Frontal cortex (tissue), 3 donors: ENCODE measurements at regions not wholly inside any gene's neighbourhood (a gene's known extent, or its start where the extent isn't known, plus 50 kb on each side); places are given as distances from the start of the nearest gene placed in this dataset.
"Not testable (repeated sequence)": the region's sequence is repeated elsewhere in the genome, so short reads cannot be mapped to it uniquely, and the experiment has no call there.

Experiments
- DNase-seq, 2 donors: peaks; one replicate each; pipeline ENCODE4 v3.0.0; 2012; ENCODE audit warnings: low spot score in 2 of 2
- FAIRE-seq: peaks from 2 replicates; lab custom pipeline; 2012; peaks lifted over from hg19 to GRCh38; lab: Jason Lieb, UNC
- donor health status: control.
- donor health status: control.
- donor health status: control.

DNA sequence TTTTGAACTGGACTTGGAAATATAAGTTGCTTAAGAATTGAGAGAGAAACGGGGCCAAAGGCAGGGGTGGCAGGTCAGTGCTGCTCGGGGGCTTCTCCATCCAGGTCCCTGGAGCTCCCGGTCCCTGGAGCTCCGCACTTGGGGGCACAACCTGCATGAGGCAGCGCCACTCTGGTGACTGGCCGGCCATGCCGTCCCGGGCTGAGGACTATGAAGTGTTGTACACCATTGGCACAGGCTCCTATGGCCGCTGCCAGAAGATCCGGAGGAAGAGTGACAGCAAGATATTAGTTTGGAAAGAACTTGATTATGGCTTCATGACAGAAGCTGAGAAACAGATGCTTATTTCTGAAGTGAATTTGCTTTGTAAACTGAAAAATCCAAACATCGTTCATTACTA, 76.9 kb upstream of the POTEG start:
- FAIRE-seq, DNase-seq: not testable (repeated sequence)

GRCh38 chr14:19489475-19489874, 55.3 kb upstream of the POTEG start:
- peak; percentile 64 for FAIRE-seq

GRCh38 chr14:19488457-19488856, 54.3 kb upstream of the POTEG start:
- not testable (repeated sequence) for DNase-seq, FAIRE-seq

More at GRCh38 chr14:19489475-19489874, 55.3 kb upstream of the POTEG start:
- not testable (repeated sequence) for DNase-seq

GRCh38 chr14:19487690-19488089, 53.5 kb upstream of the POTEG start:
- not testable (repeated sequence) for DNase-seq, FAIRE-seq

DNA sequence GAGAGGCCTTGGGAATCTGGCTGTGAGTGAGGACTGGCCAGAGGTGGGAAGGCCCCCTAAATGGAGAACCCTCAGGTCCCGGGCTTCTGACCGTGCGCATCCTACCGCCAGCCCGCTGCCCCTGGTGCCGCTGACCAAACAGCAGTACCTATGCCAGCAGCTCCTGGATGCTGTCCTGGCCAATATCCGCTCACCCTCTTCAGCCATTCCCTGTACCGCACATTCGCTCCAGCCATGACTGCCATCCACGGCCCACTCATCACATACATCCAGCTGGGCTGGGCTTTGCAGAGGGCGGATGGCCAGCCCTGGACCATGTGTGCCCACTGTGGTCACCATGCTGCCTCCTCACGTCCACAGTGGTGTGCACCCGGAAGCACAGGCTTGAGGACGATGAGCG, 53.1 kb upstream of the POTEG start:
- not testable (repeated sequence) for DNase-seq, FAIRE-seq

DNA sequence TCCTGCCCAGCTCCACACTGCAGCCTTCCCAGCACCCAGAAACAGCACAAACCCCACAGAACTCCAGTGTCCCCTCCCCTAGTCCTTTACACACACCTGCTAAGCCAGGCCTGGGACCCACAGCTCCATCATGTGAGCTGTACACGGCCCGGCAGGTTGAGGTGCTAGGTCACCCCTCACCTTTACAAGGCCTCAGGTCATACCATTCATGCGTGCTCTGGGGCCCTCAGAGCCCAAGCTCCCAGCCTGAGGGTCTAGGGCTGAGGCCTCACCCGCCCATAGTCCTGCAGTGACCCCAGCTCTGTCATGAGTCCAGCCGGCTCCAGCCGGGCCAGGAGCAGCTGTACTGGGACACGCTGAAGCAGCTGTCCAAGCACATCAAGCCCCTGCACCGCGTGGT, 51.2 kb upstream of the POTEG start:
- DNase-seq, FAIRE-seq: not testable (repeated sequence)
